Activated CD8-positive, alpha-beta T cell treated with anti-CD3 and anti-CD28 coated beads for 36 hours (primary cell): ENCODE measurements at regions not wholly inside any gene's neighbourhood (a gene's known extent, or its start where the extent isn't known, plus 50 kb on each side); places are given as distances from the start of the nearest gene placed in this dataset.

Experiments
- ATAC-seq: fragments of 200-7000 bp; cut with Tn5 transposase; one replicate; pipeline ENCODE4 v1.10.0; 2021; ENCODE audit warnings: mild to moderate bottlenecking, moderate library complexity
- CTCF ChIA-PET: fragments of 350-600 bp; sonication (Branson Sonifier 250); formaldehyde crosslinking; loops from one replicate; lab custom pipeline; 2021; ENCODE audit warnings: antibody characterized with exemption; lab: Charles Lee
- POLR2A ChIA-PET: fragments of 350-600 bp; sonication (Branson Sonifier 250); formaldehyde crosslinking; loops from one replicate; lab custom pipeline; 2021; ENCODE audit warnings: antibody characterized with exemption; lab: Charles Lee
- DNase-seq: peaks from one replicate; pipeline ENCODE4 v3.0.0-alpha.2; 2020
- H3K27ac Mint-ChIP-seq: one replicate; pipeline ENCODE4 v1.8.0; 2021; ENCODE audit warnings: mild to moderate bottlenecking, mixed read lengths
- H3K27me3 Mint-ChIP-seq: one replicate; pipeline ENCODE4 v1.8.0; 2021; ENCODE audit warnings: mixed read lengths
- H3K36me3 Mint-ChIP-seq: one replicate; pipeline ENCODE4 v1.8.0; 2021; ENCODE audit warnings: low read depth, mixed read lengths
- H3K4me1 Mint-ChIP-seq: one replicate; pipeline ENCODE4 v1.8.0; 2021; ENCODE audit warnings: low read depth, mixed read lengths
- H3K4me3 Mint-ChIP-seq: one replicate; pipeline ENCODE4 v1.8.0; 2021; ENCODE audit warnings: mild to moderate bottlenecking, moderate library complexity, mixed read lengths
- H3K9me3 Mint-ChIP-seq: one replicate; pipeline ENCODE4 v1.8.0; 2021; ENCODE audit warnings: mixed read lengths
- intact Hi-C: fragments of 100-400 bp; cut with micrococcal nuclease; formaldehyde crosslinking; loops from one replicate; pipeline ENCODE4 v1.10.0; 2022
- TF ChIP-seq, protein P1 (sequence below): fragments of 200-600 bp; IDR thresholded peaks from one replicate; pipeline ENCODE4 v1.8.0; 2022; ENCODE audit warnings: antibody characterized with exemption, mild to moderate bottlenecking

DNA sequence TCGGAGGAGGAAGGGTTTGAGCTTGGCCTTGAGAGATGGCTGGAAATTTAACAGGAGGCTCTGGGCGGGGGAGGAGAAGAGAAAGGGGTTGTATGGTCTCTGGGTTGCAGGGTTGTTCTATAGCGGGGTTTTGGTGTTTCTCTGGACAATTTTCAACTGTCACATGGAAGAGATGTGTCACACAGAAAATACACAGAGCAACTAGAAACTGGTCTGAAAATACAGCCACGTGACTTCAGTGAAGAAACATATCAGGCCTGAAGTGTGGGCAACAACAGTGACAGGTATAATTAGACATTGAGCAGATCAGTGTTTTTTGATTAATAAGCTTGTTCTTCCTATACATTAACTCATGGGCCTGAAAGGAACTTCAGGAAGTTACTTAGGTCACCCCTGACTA, 205.3 kb upstream of the HMGA2 start:
- ChIA-PET POLR2A (no interaction called here), CTCF (no interaction called here)
- DNase-seq, result no peak
- Mint-ChIP-seq H3K9me3 (no peaks in the 10 kb centered on the region), H3K27me3 (peaks cover 22% of the 10 kb centered on the region), H3K4me1 (peaks cover 4% of the 10 kb centered on the region), H3K27ac (no peak overlapping the region), H3K4me3 (no peak overlapping the region), H3K36me3 (no peaks in the 10 kb centered on the region)
- ATAC-seq, result no peak
- TF ChIP-seq, protein P1, sequence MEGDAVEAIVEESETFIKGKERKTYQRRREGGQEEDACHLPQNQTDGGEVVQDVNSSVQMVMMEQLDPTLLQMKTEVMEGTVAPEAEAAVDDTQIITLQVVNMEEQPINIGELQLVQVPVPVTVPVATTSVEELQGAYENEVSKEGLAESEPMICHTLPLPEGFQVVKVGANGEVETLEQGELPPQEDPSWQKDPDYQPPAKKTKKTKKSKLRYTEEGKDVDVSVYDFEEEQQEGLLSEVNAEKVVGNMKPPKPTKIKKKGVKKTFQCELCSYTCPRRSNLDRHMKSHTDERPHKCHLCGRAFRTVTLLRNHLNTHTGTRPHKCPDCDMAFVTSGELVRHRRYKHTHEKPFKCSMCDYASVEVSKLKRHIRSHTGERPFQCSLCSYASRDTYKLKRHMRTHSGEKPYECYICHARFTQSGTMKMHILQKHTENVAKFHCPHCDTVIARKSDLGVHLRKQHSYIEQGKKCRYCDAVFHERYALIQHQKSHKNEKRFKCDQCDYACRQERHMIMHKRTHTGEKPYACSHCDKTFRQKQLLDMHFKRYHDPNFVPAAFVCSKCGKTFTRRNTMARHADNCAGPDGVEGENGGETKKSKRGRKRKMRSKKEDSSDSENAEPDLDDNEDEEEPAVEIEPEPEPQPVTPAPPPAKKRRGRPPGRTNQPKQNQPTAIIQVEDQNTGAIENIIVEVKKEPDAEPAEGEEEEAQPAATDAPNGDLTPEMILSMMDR, result no peak
- intact Hi-C loops, result no loop called here

DNA sequence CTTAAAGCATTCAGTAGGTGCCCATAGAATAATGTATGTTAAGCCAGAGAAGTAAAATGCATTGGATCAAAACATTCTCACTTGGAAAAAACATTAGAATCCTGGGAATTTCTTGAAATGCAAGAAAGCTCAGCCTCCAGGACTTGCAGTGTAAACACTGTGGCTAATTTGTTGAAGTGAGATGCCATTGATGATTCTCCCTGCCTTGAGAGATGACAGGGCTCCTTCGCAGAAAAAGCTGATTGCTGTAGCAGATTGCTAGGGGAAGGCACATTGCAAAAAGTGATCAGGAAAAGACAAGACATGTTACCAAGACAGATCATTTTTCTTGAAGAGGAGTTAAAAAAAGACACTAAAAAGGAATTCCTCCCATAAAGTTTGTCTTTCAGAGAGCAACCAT, 204.2 kb upstream of the HMGA2 start:
- Mint-ChIP-seq H3K4me1 (peaks cover 4% of the 10 kb centered on the region), H3K27me3 (peaks cover 20% of the 10 kb centered on the region), H3K36me3 (no peaks in the 10 kb centered on the region), H3K4me3 (no peak overlapping the region), H3K27ac (no peak overlapping the region), H3K9me3 (no peaks in the 10 kb centered on the region)
- ATAC-seq (no peak), DNase-seq (no peak)
- TF ChIP-seq, protein P1, result no peak
- ChIA-PET POLR2A (no interaction called here), CTCF (interaction anchor here (1.2 kb wide), 1 partner anchor 63 kb away, joined by 3 read pairs; no protein-coding TSS in a partner anchor)
- intact Hi-C loops, result no loop called here

DNA sequence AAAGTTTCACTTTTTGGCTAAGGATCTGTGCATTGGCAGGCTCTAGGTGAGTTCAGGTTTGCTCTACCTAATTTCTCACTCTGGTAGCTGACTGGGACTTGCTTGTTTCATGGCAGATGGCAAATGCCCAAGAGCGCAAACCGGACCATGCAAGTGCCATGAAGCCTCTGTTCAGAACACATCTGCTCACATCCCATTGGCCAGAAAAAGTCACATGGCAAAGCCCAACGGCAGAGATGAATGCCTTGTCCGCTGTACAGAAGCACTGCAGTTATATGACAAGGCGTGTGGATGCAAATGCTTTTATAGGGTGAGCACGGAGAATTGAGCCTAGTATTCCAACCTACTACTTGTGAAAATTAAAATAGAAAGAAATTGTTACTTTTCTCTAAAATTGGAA, 202.2 kb upstream of the HMGA2 start:
- peaks cover 20% of the 10 kb centered on the region for H3K27me3 Mint-ChIP-seq
- DNase-seq (no peak), ATAC-seq (no peak)
- no peak overlapping the region for H3K4me3 Mint-ChIP-seq
- H3K27ac Mint-ChIP-seq, result no peak overlapping the region
- no peaks in the 10 kb centered on the region for H3K9me3 Mint-ChIP-seq
- TF ChIP-seq, protein P1, result no peak
- intact Hi-C loops, result no loop called here
- ChIA-PET CTCF (no interaction called here), POLR2A (interaction anchor here (0.7 kb wide), 1 partner anchor 78 kb away, joined by 3 read pairs; no protein-coding TSS in a partner anchor)
- H3K36me3 Mint-ChIP-seq, result no peaks in the 10 kb centered on the region
- peaks cover 4% of the 10 kb centered on the region for H3K4me1 Mint-ChIP-seq

DNA sequence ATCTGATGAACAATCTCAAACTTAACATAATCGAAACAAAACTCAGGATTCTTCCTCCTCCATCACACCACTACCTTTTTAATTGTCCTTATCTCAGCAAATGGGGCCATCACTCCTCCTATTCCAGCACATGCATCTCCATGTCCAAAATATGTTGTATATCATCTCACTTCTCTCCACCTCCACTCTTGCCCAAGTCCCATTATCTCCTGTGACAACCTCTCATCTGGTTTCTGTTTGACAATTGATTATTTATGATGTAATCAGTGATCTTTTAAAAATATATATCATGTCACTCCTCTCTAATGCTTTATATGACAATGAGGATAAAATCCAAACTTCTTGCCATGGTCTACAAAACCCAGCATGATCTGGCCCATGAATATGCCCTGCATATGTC, 200.8 kb upstream of the HMGA2 start:
- Mint-ChIP-seq H3K27me3 (peaks cover 18% of the 10 kb centered on the region), H3K9me3 (no peaks in the 10 kb centered on the region), H3K27ac (no peak overlapping the region), H3K36me3 (no peaks in the 10 kb centered on the region), H3K4me1 (peaks cover 4% of the 10 kb centered on the region), H3K4me3 (no peak overlapping the region)
- TF ChIP-seq, protein P1, result no peak
- DNase-seq (no peak), ATAC-seq (no peak)
- CTCF ChIA-PET, result no interaction called here
- POLR2A ChIA-PET, result no interaction called here
- intact Hi-C loops, result no loop called here

DNA sequence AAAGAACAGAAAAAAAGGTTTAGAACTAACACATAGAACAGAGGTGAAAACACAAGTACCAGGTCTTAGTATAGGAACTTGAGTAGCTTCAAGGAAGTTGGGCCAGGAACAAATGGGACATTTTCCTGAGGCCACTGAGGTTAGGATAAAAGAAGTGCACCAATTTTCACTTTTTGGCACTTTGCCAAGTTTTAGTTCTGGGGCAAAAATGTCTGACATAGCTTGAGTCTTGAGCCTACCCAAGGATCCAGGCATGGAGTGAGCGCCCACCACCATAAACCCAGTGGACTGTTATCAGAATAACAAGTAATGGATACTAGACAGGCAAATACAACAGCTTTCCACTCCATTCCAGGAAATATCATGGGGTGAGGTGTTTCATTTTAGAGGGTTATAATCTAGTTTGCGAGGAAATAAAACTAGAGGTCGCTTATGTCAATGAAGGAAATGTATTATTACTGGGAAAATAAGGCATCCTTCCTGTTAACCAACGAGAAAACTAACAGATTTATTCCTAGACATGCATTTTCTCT, 199.7 kb upstream of the HMGA2 start:
- POLR2A ChIA-PET, result no interaction called here
- H3K27me3 Mint-ChIP-seq, result peaks cover 15% of the 10 kb centered on the region
- CTCF ChIA-PET, result no interaction called here
- no peaks in the 10 kb centered on the region for H3K4me1 Mint-ChIP-seq
- no peaks in the 10 kb centered on the region for H3K9me3 Mint-ChIP-seq
- ATAC-seq (no peak), DNase-seq (no peak)
- intact Hi-C loops, result no loop called here
- no peaks in the 10 kb centered on the region for H3K36me3 Mint-ChIP-seq
- no peak overlapping the region for H3K4me3 Mint-ChIP-seq
- H3K27ac Mint-ChIP-seq, result no peak overlapping the region
- TF ChIP-seq, protein P1, result no peak
